Stimulated activated naive CD8-positive, alpha-beta T cell treated with anti-CD3 and anti-CD28 coated beads, Interleukin-15, amount 100 ng/mL, for 72 hours (primary cell): ENCODE measurements at regions not wholly inside any gene's neighbourhood (a gene's known extent, or its start where the extent isn't known, plus 50 kb on each side); places are given as distances from the start of the nearest gene placed in this dataset.
"Not testable (repeated sequence)": the region's sequence is repeated elsewhere in the genome, so short reads cannot be mapped to it uniquely, and the experiment has no call there.

Experiments used
- ATAC-seq: fragments of 150-1000 bp; cut with Tn5 transposase; 2 replicates; pipeline ENCODE4 v1.10.0; 2021; ENCODE audit warnings: mild to moderate bottlenecking, moderate library complexity
- DNase-seq, 2 donors: peaks; one replicate each; pipeline ENCODE4 v3.0.0; 2021 to 2022
- H3K27ac Mint-ChIP-seq, 2 donors: one replicate each; pipeline ENCODE4 v1.8.0; 2022; ENCODE audit warnings: mild to moderate bottlenecking in 2 of 2, mixed read lengths in 2 of 2, moderate library complexity in 2 of 2
- H3K27me3 Mint-ChIP-seq: one replicate; pipeline ENCODE4 v1.8.0; 2022; ENCODE audit warnings: mixed read lengths
- H3K4me1 Mint-ChIP-seq: one replicate; pipeline ENCODE4 v1.8.0; 2022; ENCODE audit warnings: mild to moderate bottlenecking, mixed read lengths
- H3K4me3 Mint-ChIP-seq, 2 donors: one replicate each; pipeline ENCODE4 v1.8.0; 2022; ENCODE audit warnings: mild to moderate bottlenecking in 2 of 2, mixed read lengths in 2 of 2, moderate library complexity in 1 of 2
- H3K9me3 Mint-ChIP-seq, 2 donors: one replicate each; pipeline ENCODE4 v1.8.0; 2022; ENCODE audit warnings: mixed read lengths in 2 of 2

DNA sequence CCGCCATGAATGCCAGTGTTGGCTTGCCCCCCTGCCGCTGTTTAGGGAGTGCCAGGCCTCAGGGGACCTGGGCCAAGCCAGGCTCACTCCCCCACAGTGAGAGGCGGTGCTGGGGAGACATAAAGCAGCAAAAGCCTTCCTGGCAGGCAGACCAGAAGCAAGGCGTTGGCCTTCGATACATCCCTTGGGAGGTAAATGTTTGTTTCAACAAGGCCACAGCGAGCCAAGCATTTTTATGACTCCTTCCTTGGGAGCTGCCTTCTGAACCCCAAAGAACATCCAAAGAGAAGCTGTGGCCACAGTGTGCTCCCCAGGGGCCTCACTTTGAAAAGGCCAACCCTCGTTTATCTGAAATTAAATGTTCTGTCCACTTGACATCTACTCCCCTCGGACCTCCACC is 119.7 kb upstream of the CIBAR2 start:
- H3K4me3 Mint-ChIP-seq: no peak overlapping the region
- peaks cover 12% of the 10 kb centered on the region for H3K4me1 Mint-ChIP-seq
- H3K27me3 Mint-ChIP-seq: peaks cover 32% of the 10 kb centered on the region
- H3K9me3 Mint-ChIP-seq: no peaks in the 10 kb centered on the region
- ATAC-seq (no peak), DNase-seq (no peak)
- H3K27ac Mint-ChIP-seq: no peak overlapping the region

DNA sequence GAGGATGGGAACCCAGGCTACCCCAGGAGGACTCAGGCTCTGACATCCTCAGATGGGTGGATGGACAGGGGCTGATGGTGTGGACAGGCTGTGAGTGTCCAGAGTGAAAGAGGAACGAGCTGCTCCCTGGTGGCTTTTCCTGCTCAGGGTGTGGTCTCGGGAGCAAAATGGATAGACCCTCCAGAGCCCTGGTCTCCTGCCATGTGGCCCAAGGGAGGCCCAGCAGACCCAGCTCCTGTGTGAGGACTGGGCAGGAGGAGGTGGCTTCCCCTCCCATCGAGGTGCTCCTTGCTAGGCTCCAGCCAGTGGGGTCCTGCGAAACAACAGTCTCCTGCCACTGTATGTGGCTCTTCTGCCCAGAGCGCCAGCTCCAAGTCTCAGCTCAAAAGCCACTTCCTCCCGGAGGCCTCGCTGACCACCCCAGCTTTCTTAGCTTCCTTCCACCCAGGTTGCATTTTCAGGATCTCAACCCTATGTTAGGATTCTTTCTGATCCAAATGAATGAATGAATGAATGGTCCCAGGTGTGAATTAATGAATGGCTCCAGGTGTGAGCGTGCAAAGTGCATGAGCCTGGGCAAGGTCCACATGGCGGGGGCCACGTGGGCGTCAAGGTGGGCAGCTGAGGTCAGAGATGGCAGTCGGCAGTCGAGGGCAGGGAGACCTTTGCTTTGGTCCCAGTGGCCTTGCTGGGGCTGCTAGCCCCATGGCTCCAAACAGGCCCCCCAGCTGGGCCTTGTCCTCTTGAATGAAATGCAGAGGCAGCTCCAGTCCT is 120.3 kb upstream of the CIBAR2 start:
- no peak for ATAC-seq
- Mint-ChIP-seq H3K4me1 (peaks cover 12% of the 10 kb centered on the region), H3K4me3 (no peak overlapping the region), H3K9me3 (no peaks in the 10 kb centered on the region), H3K27ac (no peak overlapping the region), H3K27me3 (peaks cover 35% of the 10 kb centered on the region)
- DNase-seq: no peak

DNA sequence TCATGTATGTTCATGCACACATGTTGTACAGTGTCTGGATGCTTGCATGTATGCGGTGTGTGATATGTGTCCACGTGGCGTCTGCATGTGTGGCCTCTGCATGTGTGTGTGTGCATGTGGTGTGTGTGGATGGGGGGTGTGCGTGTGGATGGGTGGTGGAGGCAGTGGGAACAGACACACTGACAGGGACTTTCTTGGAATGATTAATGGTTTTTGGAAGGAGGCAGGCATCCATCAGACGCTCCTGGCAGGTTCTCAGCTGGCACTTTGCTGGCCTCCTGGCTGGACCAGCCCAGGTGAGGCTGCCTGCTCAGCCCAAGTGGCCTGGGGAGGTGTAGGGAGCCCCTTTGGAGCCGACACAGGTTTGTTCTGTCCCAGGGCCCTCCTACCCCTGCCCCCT is 121.2 kb upstream of the CIBAR2 start:
- H3K4me1 Mint-ChIP-seq: peaks cover 12% of the 10 kb centered on the region
- no peaks in the 10 kb centered on the region for H3K9me3 Mint-ChIP-seq
- H3K27ac Mint-ChIP-seq: no peak overlapping the region
- H3K4me3 Mint-ChIP-seq: no peak overlapping the region
- H3K27me3 Mint-ChIP-seq: peaks cover 36% of the 10 kb centered on the region
- DNase-seq: no peak
- ATAC-seq: no peak

DNA sequence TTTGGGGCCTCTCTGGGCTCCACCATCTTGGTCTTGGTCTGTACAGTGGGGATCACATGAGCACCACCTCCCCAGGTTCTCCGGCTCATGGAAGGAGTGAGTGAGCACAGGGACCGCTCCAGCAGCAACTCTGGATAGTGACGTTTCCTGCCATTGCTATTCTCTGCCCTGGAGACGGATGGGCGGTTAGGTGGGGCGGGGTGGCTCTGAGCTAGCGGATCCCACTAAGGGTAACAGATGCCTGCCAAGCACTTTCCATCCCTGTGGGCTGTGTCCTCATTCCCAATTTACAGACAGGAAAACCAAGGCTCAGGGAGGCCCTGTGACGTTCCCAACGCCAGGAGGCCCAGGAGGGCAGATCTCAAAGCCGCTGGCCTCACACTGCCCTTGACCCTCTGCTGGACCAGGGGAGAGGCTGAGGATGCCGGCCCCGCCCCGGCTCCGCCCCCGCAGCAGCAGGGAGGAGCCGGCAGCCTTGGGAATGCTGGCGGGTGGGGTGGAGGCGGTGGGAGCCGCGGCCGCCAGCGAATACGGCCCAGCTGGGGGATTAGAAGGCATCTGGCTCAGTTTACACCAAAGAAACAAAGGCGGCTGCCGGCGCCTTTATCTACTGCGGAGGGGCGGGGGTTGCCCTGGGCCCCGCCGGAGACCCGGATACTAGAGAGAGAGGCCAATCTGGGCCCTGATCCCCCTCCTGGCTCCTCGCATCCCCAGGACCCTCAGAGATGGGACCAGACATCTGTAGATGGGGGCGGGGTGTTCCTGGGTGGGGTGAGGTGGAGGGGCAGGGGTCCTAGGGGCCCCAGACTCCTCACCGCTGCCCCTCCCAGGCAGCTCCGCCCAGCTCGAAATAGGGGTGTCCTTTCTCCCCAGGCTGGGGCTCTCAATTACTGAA is 122.3 kb upstream of the CIBAR2 start:
- Mint-ChIP-seq H3K9me3 (no peaks in the 10 kb centered on the region), H3K27me3 (peaks cover 36% of the 10 kb centered on the region), H3K27ac (no peak overlapping the region), H3K4me1 (peaks cover 12% of the 10 kb centered on the region), H3K4me3 (peak overlapping the region in 1 of 2 donors; percentile 41)
- ATAC-seq (no peak), DNase-seq (no peak)

DNA sequence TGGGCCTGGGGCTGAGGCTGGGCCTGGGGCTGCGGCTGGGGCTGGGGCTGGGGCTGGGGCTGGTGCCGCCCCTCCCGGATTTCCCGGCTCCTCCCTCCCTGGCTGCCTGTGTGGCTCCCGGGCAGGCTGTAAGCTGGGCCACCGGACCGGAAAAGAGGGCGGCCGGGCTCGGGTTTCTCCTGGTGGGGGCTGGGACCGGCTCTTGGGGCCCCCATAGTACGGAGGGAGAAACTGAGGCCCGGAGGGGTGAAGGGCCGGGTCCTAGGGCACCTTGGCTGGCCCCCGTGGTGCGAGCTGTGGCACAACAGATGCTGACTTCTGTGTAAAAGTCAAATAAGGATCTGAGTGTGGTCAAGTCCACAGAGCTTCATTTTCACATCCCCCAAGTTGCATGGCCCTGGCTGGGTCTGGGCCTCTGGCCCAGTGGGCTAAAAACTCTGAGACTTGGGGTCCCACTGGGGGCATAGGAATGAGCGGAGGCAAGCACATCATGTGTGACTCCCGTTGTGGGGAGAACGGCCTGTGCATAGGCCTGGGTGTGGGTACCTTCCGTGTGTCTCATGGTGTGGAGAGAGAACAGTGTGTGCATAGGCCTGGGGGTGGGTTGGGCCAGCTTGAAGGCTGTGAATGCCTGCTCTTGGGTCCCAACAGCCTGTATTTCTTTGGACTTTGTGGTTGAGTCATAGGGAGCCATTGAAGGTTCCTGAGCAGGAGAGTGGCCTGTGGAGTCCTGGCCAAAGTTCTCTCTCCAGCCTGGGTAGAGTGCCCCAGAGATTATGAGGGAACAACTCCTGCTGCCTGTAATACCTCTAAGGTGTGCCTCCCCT is 123.9 kb upstream of the CIBAR2 start:
- H3K4me1 Mint-ChIP-seq: peaks cover 12% of the 10 kb centered on the region
- H3K27me3 Mint-ChIP-seq: peaks cover 36% of the 10 kb centered on the region
- peak overlapping the region; percentile 22 to 53 for H3K4me3 Mint-ChIP-seq
- DNase-seq (no peak), ATAC-seq (peak; percentile 19)
- H3K9me3 Mint-ChIP-seq: no peaks in the 10 kb centered on the region
- H3K27ac Mint-ChIP-seq: no peak overlapping the region

DNA sequence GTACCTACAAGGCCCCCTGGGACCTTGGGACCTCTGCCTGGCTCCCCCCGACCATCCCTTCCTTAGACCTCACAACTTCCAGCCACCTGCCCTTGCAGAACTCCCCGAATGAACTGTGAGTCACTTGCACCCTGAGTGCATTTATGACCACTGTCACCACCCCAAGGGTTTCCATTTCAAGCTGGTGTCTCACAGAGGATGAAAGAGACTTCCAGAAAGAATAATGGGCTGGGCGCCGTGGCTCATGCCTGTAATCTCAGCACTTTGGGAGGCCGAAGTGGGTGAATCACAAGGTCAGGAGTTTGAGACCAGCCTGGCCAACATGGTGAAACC is 124.5 kb upstream of the CIBAR2 start:
- no peak overlapping the region for H3K4me3 Mint-ChIP-seq
- no peaks in the 10 kb centered on the region for H3K9me3 Mint-ChIP-seq
- peaks cover 36% of the 10 kb centered on the region for H3K27me3 Mint-ChIP-seq
- no peak overlapping the region for H3K27ac Mint-ChIP-seq
- ATAC-seq (no peak), DNase-seq (no peak)
- H3K4me1 Mint-ChIP-seq: peaks cover 12% of the 10 kb centered on the region

DNA sequence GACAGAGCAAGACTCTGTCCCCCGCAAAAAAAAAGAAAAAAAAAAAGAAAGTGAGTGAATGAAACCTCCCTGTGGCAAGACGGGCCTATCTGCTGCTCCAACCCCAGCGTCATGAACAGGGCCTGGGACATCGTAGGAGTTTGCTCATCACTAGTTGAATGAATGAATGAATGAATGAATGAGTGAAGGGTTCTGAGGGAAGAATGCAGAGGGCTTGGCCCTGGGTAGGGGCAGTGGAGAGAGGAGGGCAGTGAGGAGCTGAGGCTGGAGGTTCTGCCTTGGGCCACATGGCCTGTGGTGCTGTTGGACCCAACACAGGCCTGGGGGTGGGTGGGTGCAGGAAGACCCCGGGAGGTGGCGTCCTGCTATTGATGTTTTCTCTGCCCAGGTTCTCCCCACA is 125.5 kb upstream of the CIBAR2 start:
- no peak for DNase-seq
- Mint-ChIP-seq H3K4me1 (peaks cover 12% of the 10 kb centered on the region), H3K27me3 (peaks cover 36% of the 10 kb centered on the region), H3K4me3 (no peak overlapping the region), H3K27ac (no peak overlapping the region), H3K9me3 (no peaks in the 10 kb centered on the region)
- ATAC-seq: no peak

DNA sequence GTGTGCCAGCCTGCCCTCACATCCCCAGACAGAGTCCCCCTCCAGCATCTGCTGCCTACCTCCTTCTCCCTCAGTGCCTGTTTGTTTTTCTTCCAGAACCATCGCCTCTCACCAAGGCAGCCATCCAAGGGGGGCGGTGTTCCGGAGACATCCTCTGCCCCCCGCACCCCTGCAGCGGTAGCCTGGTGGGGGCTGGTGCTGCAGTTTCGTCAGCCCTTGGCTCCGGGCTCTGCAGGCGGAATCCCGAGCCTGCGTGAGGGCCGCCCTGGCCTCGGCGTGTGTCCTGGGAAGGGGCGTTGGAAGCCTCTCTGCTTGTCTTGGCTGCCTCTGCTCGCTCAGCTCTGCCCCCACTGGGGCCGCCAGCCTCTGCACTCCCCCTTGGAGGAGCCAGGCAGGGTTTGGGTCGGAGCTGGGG is 126.0 kb upstream of the CIBAR2 start:
- peaks cover 12% of the 10 kb centered on the region for H3K4me1 Mint-ChIP-seq
- H3K27ac Mint-ChIP-seq: peak overlapping the region in 1 of 2 donors; percentile 8
- ATAC-seq: no peak
- DNase-seq: no peak
- H3K27me3 Mint-ChIP-seq: peaks cover 33% of the 10 kb centered on the region
- H3K9me3 Mint-ChIP-seq: no peaks in the 10 kb centered on the region
- H3K4me3 Mint-ChIP-seq: no peak overlapping the region

DNA sequence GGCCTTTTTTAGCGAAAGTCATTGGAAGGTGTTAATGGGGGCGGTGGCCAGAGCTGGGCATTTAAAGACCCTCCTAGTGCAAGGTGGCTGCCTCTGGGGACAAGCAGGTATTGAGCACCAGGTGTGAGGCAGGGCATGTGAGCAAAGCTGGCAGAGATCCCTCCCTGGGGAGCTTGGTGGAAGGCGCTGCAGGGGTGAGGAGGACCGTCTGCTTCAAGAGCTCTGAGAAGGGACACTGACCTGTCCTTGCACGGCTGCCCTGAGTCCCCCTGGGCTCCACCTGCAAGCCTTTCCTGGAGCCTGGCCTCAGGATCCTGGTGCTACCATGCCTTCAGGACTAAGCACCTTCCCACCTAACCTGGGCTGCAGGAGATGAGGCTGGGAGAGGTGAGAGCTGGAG is 127.0 kb upstream of the CIBAR2 start:
- Mint-ChIP-seq H3K27me3 (peaks cover 30% of the 10 kb centered on the region), H3K9me3 (no peaks in the 10 kb centered on the region), H3K4me3 (no peak overlapping the region)

DNA sequence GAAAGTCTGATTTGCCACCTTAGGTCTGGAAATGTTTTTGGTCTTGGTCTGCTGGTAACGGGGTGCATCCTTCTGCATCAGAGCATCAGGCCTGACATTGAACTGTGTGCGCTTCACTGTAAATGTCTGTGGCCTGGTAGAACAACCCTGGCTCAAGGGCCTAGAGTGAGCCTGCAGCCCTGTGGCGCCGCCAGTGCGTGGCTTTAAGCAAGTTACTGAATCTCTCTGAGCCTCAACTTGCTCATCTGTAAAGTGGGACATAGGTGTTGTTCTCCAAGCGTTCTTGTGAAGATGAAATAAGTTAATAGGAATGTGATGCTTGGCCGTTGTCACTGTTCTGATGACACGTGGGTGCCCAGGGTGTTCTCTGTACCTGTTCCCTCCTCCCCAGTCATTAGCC is 127.6 kb upstream of the CIBAR2 start:
- DNase-seq: no peak
- H3K27me3 Mint-ChIP-seq: peaks cover 29% of the 10 kb centered on the region
- no peaks in the 10 kb centered on the region for H3K9me3 Mint-ChIP-seq
- no peak for ATAC-seq
- H3K4me1 Mint-ChIP-seq: peaks cover 12% of the 10 kb centered on the region
- H3K4me3 Mint-ChIP-seq: no peak overlapping the region
- H3K27ac Mint-ChIP-seq: no peak overlapping the region

More for the DNA sequence above, 127.0 kb upstream of the CIBAR2 start:
- no peak for DNase-seq
- Mint-ChIP-seq H3K4me1 (peaks cover 12% of the 10 kb centered on the region), H3K27ac (no peak overlapping the region)
- ATAC-seq: no peak

DNA sequence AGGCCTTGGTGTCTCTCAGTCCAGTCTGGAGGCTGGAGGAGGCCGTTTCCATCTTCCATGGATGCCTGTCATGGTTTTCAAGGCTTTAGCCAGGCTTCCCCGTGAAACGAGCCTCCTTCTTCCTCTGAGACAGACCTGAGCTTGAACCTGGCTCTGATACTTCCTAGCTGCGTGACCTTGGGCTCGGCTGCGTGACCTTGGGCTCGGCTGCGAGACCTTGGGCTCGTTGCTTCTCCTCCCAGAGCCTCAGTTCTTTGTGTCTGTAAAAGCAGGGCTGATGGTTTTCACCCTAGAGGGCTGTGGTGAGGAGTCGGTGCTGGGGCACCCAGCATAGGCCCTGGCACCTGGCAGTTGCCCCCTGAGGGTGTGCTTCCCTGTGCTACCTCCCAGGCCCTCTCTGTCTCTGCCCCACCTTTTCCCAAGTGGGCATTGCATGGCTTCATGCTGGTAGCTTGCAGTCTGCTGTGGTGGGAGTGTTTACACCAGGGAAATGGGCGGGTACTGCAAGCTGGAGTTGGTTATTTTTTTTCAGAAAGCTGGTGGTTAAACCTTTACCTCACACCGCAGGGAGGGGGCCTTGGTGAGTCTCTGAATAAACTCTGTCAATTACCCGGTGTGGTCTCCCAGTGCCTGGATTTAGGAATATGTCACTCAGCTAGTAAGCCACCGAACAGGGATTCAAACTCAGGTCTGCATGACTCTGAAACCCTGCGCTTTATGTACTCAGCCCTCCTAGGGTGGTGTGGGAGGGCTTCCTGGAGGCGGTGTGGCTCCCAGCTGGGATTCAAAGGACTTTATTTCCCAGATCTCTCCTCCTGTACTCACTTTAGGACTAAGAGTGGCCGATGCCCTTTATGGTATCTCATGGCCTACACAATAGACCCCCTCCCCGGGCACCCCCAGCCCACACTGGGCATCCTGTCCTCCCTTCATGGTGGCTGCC is 129.0 kb upstream of the CIBAR2 start:
- H3K9me3 Mint-ChIP-seq: no peaks in the 10 kb centered on the region

DNA sequence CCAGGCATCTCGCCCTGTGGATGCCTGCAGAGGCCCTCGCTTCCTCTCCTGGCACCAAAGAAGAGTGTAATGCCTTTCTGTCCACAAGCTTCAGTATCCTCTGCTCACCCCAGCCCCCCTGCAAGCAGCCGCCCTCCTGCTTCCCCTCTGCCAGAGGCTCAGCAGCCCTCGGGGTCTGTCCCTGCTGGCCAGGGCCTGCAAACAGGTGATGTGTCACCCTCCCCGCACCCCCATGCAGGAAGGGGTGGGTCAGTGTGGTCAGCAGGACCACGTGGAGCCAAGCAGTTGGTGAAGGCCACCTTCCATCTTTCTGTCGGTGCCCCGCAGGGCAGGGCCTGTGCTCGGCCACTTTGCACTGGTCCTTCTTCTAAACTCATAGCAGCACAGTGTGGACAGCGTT is 129.9 kb upstream of the CIBAR2 start:
- Mint-ChIP-seq H3K4me1 (peaks cover 7% of the 10 kb centered on the region), H3K27ac (peak overlapping the region in 1 of 2 donors; percentile 60), H3K4me3 (no peak overlapping the region), H3K27me3 (peaks cover 24% of the 10 kb centered on the region), H3K9me3 (no peaks in the 10 kb centered on the region)
- no peak for ATAC-seq
- no peak for DNase-seq

More for the DNA sequence above, 129.0 kb upstream of the CIBAR2 start:
- DNase-seq (no peak), ATAC-seq (no peak)
- Mint-ChIP-seq H3K27ac (peak overlapping the region in 1 of 2 donors; percentile 60), H3K27me3 (peaks cover 28% of the 10 kb centered on the region), H3K4me1 (peaks cover 11% of the 10 kb centered on the region), H3K4me3 (no peak overlapping the region)

DNA sequence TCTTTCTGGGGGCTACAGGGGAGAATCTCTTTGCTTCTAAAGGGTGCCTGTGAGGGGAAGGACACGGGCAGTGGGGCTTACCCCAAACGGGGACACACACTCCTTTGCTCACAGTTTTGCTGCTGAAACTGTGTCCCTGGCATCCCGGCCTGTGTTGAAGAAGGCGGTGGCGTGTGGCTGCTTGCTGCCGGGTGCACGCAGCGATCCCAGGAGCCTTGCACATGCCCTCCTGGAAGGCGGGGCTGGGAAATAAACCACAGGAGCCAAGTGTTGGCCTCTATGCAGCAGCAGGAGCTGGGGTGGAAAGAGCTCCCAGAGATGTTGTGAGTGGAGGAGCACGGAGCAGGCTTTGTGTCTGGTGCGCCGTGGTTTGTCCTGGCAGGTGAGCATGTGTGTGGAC is 131.0 kb upstream of the CIBAR2 start:
- Mint-ChIP-seq H3K4me1 (peaks cover 7% of the 10 kb centered on the region), H3K9me3 (no peaks in the 10 kb centered on the region), H3K4me3 (no peak overlapping the region), H3K27me3 (peaks cover 18% of the 10 kb centered on the region), H3K27ac (no peak overlapping the region)
- ATAC-seq (no peak), DNase-seq (no peak)

DNA sequence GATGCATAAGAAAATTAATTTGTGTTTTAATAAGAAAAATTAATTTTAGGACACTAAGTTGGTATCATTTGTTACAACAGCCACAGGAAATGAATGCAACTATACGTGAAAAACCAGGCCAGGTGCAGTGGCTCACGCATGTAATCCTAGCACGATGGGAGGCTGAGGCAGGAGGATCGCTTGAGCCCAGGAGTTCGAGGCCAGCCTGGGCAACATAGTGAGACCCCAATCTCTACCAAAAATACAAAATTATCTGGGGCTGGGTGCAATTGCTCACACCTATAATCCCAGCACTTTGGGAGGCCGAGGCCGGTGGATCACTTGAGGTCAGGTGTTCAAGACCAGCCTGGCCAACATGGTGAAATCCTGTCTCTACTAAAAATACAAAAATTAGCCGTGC is 132.2 kb upstream of the CIBAR2 start:
- not testable (repeated sequence) for H3K4me3 Mint-ChIP-seq, H3K4me1 Mint-ChIP-seq, DNase-seq, H3K9me3 Mint-ChIP-seq, ATAC-seq, H3K27ac Mint-ChIP-seq
- peaks cover 18% of the 10 kb centered on the region for H3K27me3 Mint-ChIP-seq
